Left ventricle myocardium inferior (tissue), 1 donor: ENCODE measurements at regions not wholly inside any gene's neighbourhood (a gene's known extent, or its start where the extent isn't known, plus 50 kb on each side); places are given as distances from the start of the nearest gene placed in this dataset.

Source experiments
- DNase-seq: peaks from one replicate; pipeline ENCODE4 v3.0.0-alpha.2; 2020
- H3K27ac ChIP-seq: fragments of 200-600 bp; replicated peaks from 2 replicates; pipeline ENCODE4 v1.8.0; 2021
- H3K27me3 ChIP-seq: fragments of 200-600 bp; 2 replicates; pipeline ENCODE4 v1.8.0; 2021; ENCODE audit warnings: low read depth
- H3K36me3 ChIP-seq: fragments of 200-600 bp; 2 replicates; pipeline ENCODE4 v1.8.0; 2021
- H3K4me1 ChIP-seq: fragments of 200-600 bp; 2 replicates; pipeline ENCODE4 v1.8.0; 2021
- H3K4me3 ChIP-seq: fragments of 200-600 bp; 2 replicates; pipeline ENCODE4 v1.8.0; 2021; ENCODE audit warnings: mild to moderate bottlenecking, moderate library complexity
- H3K9me3 ChIP-seq: fragments of 200-600 bp; replicated peaks from 2 replicates; pipeline ENCODE4 v1.8.0; 2021
- CTCF ChIP-seq: fragments of 200-600 bp; IDR thresholded peaks from 2 replicates; pipeline ENCODE4 v1.8.0; 2021; ENCODE audit warnings: antibody characterized with exemption, mild to moderate bottlenecking, borderline replicate concordance
- intact Hi-C: fragments of 100-400 bp; cut with micrococcal nuclease; formaldehyde crosslinking; loops from one replicate; pipeline ENCODE4 v1.11.0; 2022
- donor health status: DM: no; HTN: yes; CAD: no; lungs with severe emphysema.

DNA sequence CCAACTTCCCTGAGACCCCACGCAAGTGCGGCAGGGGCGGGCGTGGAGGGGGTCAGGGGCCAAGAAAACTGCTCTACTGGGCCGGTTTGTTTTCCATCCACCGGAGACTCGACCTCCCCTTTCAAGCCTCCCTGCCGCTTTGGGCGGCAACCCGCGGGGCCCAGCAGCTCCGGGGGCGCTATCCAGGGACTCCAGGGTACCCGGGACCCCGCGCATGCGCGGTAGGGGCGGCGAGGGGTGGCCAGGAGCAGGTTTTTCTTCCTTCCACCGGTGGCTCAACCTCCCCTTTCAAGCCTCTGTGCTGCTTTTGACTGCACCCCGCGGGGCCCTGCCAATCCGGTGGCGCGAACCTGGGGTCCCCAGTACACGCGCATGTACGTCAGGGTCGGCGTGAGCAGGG is 323.5 kb downstream of the ALG10 start:
- H3K36me3 ChIP-seq = no peaks in the 10 kb centered on the region
- H3K27ac ChIP-seq = no peak overlapping the region
- no peak for DNase-seq
- no peak overlapping the region for H3K4me3 ChIP-seq
- no peaks in the 10 kb centered on the region for H3K4me1 ChIP-seq
- H3K9me3 ChIP-seq = peaks cover 6% of the 10 kb centered on the region
- intact Hi-C loops = no loop called here
- H3K27me3 ChIP-seq = peaks cover 100% of the 10 kb centered on the region
- TF ChIP-seq CTCF = no peak

DNA sequence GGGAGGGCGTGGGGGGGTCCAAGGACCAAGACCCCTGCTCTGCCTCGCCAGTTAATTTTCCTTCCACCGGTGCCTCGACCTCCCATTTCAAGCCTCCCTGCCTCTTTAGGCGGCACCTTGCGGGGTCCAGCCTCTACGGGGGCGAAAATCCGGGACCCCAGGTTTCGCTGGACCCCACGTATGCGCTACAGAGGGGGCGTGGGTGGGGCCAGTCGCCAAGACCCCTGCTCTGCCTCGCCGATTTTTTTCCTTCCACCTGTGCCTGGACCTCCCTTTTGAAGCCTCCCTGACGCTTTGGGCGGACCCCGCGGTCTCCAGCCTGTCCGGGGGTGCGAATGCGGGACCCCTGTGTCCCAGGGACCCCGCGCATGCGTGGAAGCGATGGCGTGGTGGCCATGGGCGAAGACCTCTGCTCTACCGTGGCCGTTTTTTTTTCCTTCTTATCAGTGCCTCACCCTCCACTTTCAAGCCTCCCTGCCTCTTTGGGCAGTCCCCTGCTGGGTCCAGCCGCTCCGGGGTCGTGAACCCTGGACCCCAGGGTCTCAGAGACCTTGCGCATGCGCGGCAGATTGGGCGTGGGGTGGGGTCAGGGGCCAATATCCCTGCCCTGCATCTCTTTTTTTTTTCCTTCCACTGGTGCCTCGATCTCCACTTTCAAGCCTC is 324.2 kb downstream of the ALG10 start:
- no peak overlapping the region for H3K4me3 ChIP-seq

DNA sequence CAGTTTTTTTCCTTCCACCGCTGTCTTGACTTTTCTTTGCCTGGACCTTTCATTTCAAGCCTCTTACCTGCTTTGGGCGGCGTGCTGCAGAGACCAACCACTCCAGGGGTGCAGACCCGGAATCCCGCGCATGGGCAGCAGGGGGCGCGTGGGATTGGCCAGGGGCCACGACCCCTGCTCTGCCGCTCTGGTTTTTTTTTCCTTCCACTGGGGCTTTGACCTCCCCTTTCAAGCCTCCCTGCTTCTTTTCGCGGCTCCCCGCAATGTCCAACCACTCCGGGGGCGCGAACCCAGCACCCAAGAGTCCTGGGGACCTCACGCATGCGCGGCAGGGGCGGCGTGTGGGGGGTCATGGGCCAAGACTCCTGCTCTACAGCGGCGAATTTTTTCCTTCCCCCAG is 325.1 kb downstream of the ALG10 start:
- no peak for TF ChIP-seq CTCF
- Histone ChIP-seq H3K27ac (no peak overlapping the region), H3K9me3 (peaks cover 6% of the 10 kb centered on the region), H3K4me3 (no peak overlapping the region), H3K36me3 (no peaks in the 10 kb centered on the region), H3K4me1 (no peaks in the 10 kb centered on the region), H3K27me3 (peaks cover 100% of the 10 kb centered on the region)
- intact Hi-C loops = no loop called here
- no peak for DNase-seq

More for the DNA sequence above, 324.2 kb downstream of the ALG10 start:
- peaks cover 100% of the 10 kb centered on the region for H3K27me3 ChIP-seq
- peaks cover 6% of the 10 kb centered on the region for H3K9me3 ChIP-seq
- H3K36me3 ChIP-seq = no peaks in the 10 kb centered on the region
- no peak for DNase-seq
- TF ChIP-seq CTCF = no peak
- H3K4me1 ChIP-seq = no peaks in the 10 kb centered on the region
- H3K27ac ChIP-seq = no peak overlapping the region
- intact Hi-C loops = no loop called here

DNA sequence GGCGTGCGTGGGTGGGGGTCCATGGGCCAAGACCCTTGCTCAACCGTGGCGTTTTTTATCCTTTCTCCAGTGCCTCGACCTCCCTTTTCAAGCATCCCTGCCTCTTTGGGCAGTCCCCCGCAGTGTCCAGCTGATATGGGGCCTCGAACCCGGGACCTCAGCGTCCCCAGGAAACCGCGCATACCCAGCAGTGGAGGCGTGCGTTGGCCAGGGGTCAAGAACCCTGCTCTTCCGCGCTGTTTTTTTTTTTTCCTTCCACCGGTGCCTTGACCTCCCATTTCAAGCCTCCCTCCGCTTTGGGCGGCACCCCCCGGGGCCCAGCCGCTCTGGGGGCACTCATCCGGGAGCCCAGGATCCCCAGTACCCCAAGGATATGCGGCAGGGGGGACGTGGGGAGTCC is 325.8 kb downstream of the ALG10 start:
- no peaks in the 10 kb centered on the region for H3K36me3 ChIP-seq
- peaks cover 6% of the 10 kb centered on the region for H3K9me3 ChIP-seq
- no peak for DNase-seq
- H3K4me1 ChIP-seq = no peaks in the 10 kb centered on the region
- peaks cover 100% of the 10 kb centered on the region for H3K27me3 ChIP-seq
- H3K27ac ChIP-seq = no peak overlapping the region
- no peak for TF ChIP-seq CTCF
- intact Hi-C loops = no loop called here
- no peak overlapping the region for H3K4me3 ChIP-seq

DNA sequence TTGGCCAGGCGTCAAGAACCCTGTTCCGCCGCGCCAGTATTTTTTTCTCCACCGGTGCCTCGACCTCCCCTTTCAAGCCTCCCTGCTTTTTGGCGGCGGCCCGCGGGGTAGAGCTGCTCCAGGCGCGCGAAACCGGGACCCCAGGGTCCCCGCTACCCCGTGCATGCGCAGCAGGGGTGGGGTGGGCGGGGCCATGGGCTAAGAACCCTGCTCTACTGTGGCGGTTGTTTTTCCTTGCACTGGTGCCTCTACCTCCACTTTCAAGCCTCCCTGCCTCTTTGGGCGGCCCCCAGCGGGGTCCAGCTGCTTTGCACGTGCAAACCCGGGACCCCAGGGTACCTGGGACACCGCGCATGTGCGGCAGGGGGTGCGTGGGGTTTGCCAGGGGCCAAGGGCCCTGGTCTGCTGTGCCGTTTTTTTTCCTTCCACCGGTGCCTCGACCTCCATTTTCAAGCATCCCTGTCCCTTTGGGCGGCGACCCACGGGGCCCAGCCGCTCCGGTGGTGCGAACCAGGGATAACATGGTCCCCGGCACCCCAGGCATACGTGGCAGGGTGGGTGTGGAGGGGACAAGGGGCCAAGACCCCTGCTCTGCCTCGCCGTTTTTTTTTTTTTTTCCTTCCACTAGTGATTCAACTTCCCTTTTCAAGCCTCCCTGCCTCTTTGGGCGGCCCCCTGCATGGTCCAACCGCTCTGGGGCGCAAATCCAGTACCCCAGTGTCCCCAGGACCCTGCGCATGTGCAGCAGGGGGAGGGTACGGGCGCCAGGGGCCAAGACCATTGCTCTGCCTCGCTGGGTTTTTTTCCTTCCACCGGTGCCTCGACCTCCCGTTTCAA is 326.8 kb downstream of the ALG10 start:
- H3K27me3 ChIP-seq = peaks cover 100% of the 10 kb centered on the region
- no peaks in the 10 kb centered on the region for H3K4me1 ChIP-seq
- H3K4me3 ChIP-seq = no peak overlapping the region
- intact Hi-C loops = no loop called here
- H3K9me3 ChIP-seq = peaks cover 11% of the 10 kb centered on the region
- H3K36me3 ChIP-seq = no peaks in the 10 kb centered on the region
- no peak for TF ChIP-seq CTCF
- no peak for DNase-seq
- no peak overlapping the region for H3K27ac ChIP-seq
